ENCODE measurements at regions not wholly inside any gene's neighbourhood (a gene's known extent, or its start where the extent isn't known, plus 50 kb on each side); places are given as distances from the start of the nearest gene placed in this dataset.

- TF ChIP-seq, protein P1, sequence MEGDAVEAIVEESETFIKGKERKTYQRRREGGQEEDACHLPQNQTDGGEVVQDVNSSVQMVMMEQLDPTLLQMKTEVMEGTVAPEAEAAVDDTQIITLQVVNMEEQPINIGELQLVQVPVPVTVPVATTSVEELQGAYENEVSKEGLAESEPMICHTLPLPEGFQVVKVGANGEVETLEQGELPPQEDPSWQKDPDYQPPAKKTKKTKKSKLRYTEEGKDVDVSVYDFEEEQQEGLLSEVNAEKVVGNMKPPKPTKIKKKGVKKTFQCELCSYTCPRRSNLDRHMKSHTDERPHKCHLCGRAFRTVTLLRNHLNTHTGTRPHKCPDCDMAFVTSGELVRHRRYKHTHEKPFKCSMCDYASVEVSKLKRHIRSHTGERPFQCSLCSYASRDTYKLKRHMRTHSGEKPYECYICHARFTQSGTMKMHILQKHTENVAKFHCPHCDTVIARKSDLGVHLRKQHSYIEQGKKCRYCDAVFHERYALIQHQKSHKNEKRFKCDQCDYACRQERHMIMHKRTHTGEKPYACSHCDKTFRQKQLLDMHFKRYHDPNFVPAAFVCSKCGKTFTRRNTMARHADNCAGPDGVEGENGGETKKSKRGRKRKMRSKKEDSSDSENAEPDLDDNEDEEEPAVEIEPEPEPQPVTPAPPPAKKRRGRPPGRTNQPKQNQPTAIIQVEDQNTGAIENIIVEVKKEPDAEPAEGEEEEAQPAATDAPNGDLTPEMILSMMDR (IDR thresholded peaks at IDR 0.05; ENCODE audit: unreplicated experiment), result no peak
- Mint-ChIP-seq H3K9me3 (ENCODE audit: unreplicated experiment) (no peaks in the 10 kb centered on the region), H3K27me3 (ENCODE audit: unreplicated experiment) (no peaks in the 10 kb centered on the region), H3K4me1 (ENCODE audit: unreplicated experiment) (peaks cover 6% of the 10 kb centered on the region), H3K4me3 (ENCODE audit: unreplicated experiment) (no peak overlapping the region), H3K36me3 (ENCODE audit: low read depth, unreplicated experiment) (no peaks in the 10 kb centered on the region), H3K27ac (ENCODE audit: unreplicated experiment) (no peak overlapping the region)
- DNase-seq (ENCODE audit: low spot score), result no peak
These were observed 377.4 kb downstream of the RPRM start for GRCh38 chr2:153101187-153101586.

GRCh38 chr2:153100151-153100550, 378.4 kb downstream of the RPRM start:
- Mint-ChIP-seq H3K4me3 (ENCODE audit: unreplicated experiment) (no peak overlapping the region), H3K27ac (ENCODE audit: unreplicated experiment) (no peak overlapping the region), H3K27me3 (ENCODE audit: unreplicated experiment) (no peaks in the 10 kb centered on the region)

GRCh38 chr2:153098073-153098472, 379.7 kb downstream of the ARL6IP6 start:
- Mint-ChIP-seq H3K27me3 (ENCODE audit: unreplicated experiment) (no peaks in the 10 kb centered on the region), H3K27ac (ENCODE audit: unreplicated experiment) (no peak overlapping the region), H3K36me3 (ENCODE audit: low read depth, unreplicated experiment) (no peaks in the 10 kb centered on the region), H3K4me1 (ENCODE audit: unreplicated experiment) (no peaks in the 10 kb centered on the region), H3K9me3 (ENCODE audit: unreplicated experiment) (no peaks in the 10 kb centered on the region), H3K4me3 (ENCODE audit: unreplicated experiment) (no peak overlapping the region)
- no peak for DNase-seq (ENCODE audit: low spot score)
- TF ChIP-seq, protein P1 (IDR thresholded peaks at IDR 0.05; ENCODE audit: unreplicated experiment), result no peak

More at GRCh38 chr2:153100151-153100550, 378.4 kb downstream of the RPRM start:
- Mint-ChIP-seq H3K36me3 (ENCODE audit: low read depth, unreplicated experiment) (no peaks in the 10 kb centered on the region), H3K9me3 (ENCODE audit: unreplicated experiment) (no peaks in the 10 kb centered on the region), H3K4me1 (ENCODE audit: unreplicated experiment) (peaks cover 2% of the 10 kb centered on the region)
- DNase-seq (ENCODE audit: low spot score), result no peak
- TF ChIP-seq, protein P1 (IDR thresholded peaks at IDR 0.05; ENCODE audit: unreplicated experiment), result no peak

DNA sequence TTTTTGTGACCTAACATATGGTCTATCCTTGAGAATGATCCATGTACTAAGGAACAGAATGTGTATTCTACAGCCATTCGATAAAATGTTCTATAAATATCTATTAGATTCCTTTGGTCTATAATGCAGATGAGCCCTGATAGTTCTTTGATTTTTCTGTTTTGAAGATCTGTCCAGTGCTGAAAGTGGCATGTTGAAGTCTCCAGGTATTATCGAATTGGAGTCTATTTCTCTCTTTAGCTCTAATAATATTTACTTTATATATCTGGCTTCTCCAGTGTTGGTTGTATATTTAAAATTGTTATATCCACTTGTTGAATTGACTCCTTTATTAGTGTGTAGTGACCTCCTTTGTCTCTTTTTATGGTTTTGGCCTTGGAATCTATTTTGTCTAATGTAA, 377.9 kb downstream of the ARL6IP6 start:
- no peaks in the 10 kb centered on the region for H3K36me3 Mint-ChIP-seq (ENCODE audit: low read depth, unreplicated experiment)
- no peak for DNase-seq (ENCODE audit: low spot score)
- TF ChIP-seq, protein P1 (IDR thresholded peaks at IDR 0.05; ENCODE audit: unreplicated experiment), result no peak
- H3K9me3 Mint-ChIP-seq (ENCODE audit: unreplicated experiment), result no peaks in the 10 kb centered on the region
- no peaks in the 10 kb centered on the region for H3K4me1 Mint-ChIP-seq (ENCODE audit: unreplicated experiment)
- no peak overlapping the region for H3K27ac Mint-ChIP-seq (ENCODE audit: unreplicated experiment)
- H3K4me3 Mint-ChIP-seq (ENCODE audit: unreplicated experiment), result no peak overlapping the region
- H3K27me3 Mint-ChIP-seq (ENCODE audit: unreplicated experiment), result no peaks in the 10 kb centered on the region

DNA sequence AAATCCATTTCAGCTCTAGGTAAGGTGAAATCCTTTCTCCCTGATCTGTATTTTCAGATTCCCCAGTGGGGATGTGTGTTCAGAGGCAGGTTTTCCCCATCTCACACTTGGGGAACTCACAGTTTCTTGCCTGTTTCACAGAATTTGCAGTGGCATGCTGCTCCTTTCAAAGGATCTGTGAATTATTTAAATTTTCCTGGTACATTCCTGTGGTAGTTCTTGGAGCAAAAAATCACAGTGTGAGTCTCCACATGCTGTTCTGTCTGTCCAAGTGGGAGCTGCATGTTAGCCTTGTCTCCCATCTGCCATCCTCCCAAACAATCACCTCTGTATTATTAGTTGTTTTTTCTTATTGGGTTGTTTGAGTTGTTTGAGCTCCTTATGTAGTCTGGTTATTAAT, 372.9 kb downstream of the ARL6IP6 start:
- Mint-ChIP-seq H3K4me3 (ENCODE audit: unreplicated experiment) (no peak overlapping the region), H3K36me3 (ENCODE audit: low read depth, unreplicated experiment) (no peaks in the 10 kb centered on the region), H3K27ac (ENCODE audit: unreplicated experiment) (no peak overlapping the region), H3K4me1 (ENCODE audit: unreplicated experiment) (no peaks in the 10 kb centered on the region), H3K27me3 (ENCODE audit: unreplicated experiment) (no peaks in the 10 kb centered on the region), H3K9me3 (ENCODE audit: unreplicated experiment) (no peaks in the 10 kb centered on the region)
- TF ChIP-seq, protein P1 (IDR thresholded peaks at IDR 0.05; ENCODE audit: unreplicated experiment), result no peak
- no peak for DNase-seq (ENCODE audit: low spot score)
